Hepatocyte (in vitro differentiated cells): ENCODE measurements at regions not wholly inside any gene's neighbourhood (a gene's known extent, or its start where the extent isn't known, plus 50 kb on each side); places are given as distances from the start of the nearest gene placed in this dataset.

Experiments
- DNase-seq: peaks from one replicate; pipeline ENCODE4 v3.0.0-alpha.2; 2016; ENCODE audit warnings: low spot score
- H2AFZ ChIP-seq: fragments of 200-600 bp; sonication (generic); 2 replicates; pipeline ENCODE4 v1.6.0; 2016; ENCODE audit warnings: antibody characterized with exemption, mild to moderate bottlenecking
- H3K27ac ChIP-seq: fragments of 200-600 bp; sonication (generic); 2 replicates; pipeline ENCODE4 v1.5.1; 2016; ENCODE audit warnings: mild to moderate bottlenecking
- H3K27me3 ChIP-seq: fragments of 200-600 bp; sonication (generic); 2 replicates; pipeline ENCODE4 v1.6.1; 2016
- H3K36me3 ChIP-seq: fragments of 200-600 bp; sonication (generic); replicated peaks from 2 replicates; pipeline ENCODE4 v1.5.1; 2016; ENCODE audit warnings: low read depth; ENCODE audit not compliant: insufficient read depth
- H3K4me1 ChIP-seq: fragments of 200-600 bp; sonication (generic); 2 replicates; pipeline ENCODE4 v1.5.1; 2016; ENCODE audit warnings: mild to moderate bottlenecking, moderate library complexity; ENCODE audit not compliant: insufficient read depth
- H3K4me2 ChIP-seq: fragments of 200-600 bp; sonication (generic); 2 replicates; pipeline ENCODE4 v1.6.0; 2016
- H3K4me3 ChIP-seq: fragments of 200-600 bp; sonication (generic); 2 replicates; pipeline ENCODE4 v1.5.1; 2016; ENCODE audit warnings: mild to moderate bottlenecking
- H3K79me2 ChIP-seq: fragments of 200-600 bp; sonication (generic); 2 replicates; pipeline ENCODE4 v1.6.0; 2017; ENCODE audit warnings: mild to moderate bottlenecking
- H3K9me2 ChIP-seq: fragments of 200-600 bp; sonication (generic); replicated peaks from 2 replicates; pipeline ENCODE4 v1.6.0; 2017; ENCODE audit warnings: mild to moderate bottlenecking; ENCODE audit not compliant: insufficient read depth
- H3K9me3 ChIP-seq: fragments of 200-600 bp; sonication (generic); 2 replicates; pipeline ENCODE4 v1.5.1; 2016; ENCODE audit warnings: low read depth, mild to moderate bottlenecking
- H4K20me1 ChIP-seq: fragments of 200-600 bp; sonication (generic); 2 replicates; pipeline ENCODE4 v1.6.0; 2016; ENCODE audit warnings: mild to moderate bottlenecking; ENCODE audit not compliant: insufficient read depth, poor library complexity, severe bottlenecking
- CTCF ChIP-seq: fragments of 200-600 bp; sonication (generic); IDR thresholded peaks from 2 replicates; pipeline ENCODE4 v1.5.1; 2016; ENCODE audit warnings: antibody characterized with exemption, mild to moderate bottlenecking; ENCODE audit not compliant: poor library complexity
- EZH2 ChIP-seq: fragments of 200-600 bp; sonication (generic); IDR thresholded peaks from 2 replicates; pipeline ENCODE4 v1.6.1; 2016; ENCODE audit warnings: antibody characterized with exemption, mild to moderate bottlenecking, borderline replicate concordance
- EZH2phosphoT487 ChIP-seq: fragments of 200-600 bp; sonication (generic); IDR thresholded peaks from one replicate; pipeline ENCODE4 v1.6.1; 2018; ENCODE audit warnings: antibody characterized with exemption, mild to moderate bottlenecking, low read depth, moderate library complexity; ENCODE audit not compliant: unreplicated experiment, severe bottlenecking
- WGBS: methylation state at CpG from one replicate; pipeline ENCODE4 v1.1.6; 2016; ENCODE audit warnings: low lambda C conversion rate; ENCODE audit errors: missing lambda C conversion rate; 5-methylcytosine and 5-hydroxymethylcytosine counted together

- Histone ChIP-seq H4K20me1 (no peaks in the 10 kb centered on the region), H2AFZ (no peak overlapping the region), H3K9me3 (no peaks in the 10 kb centered on the region), H3K79me2 (no peaks in the 10 kb centered on the region), H3K36me3 (no peaks in the 10 kb centered on the region), H3K4me2 (no peak overlapping the region), H3K27ac (no peak overlapping the region), H3K4me3 (no peak overlapping the region), H3K9me2 (no peaks in the 10 kb centered on the region), H3K4me1 (no peaks in the 10 kb centered on the region), H3K27me3 (no peaks in the 10 kb centered on the region)
- 82% methylated on average over 2 of the region's 2 CpGs for WGBS
- TF ChIP-seq EZH2phosphoT487 (no peak), CTCF (no peak), EZH2 (no peak)
- no peak for DNase-seq
Observed at GRCh38 chr2:152247337-152247695, 71.8 kb upstream of the STAM2 start.

- no peaks in the 10 kb centered on the region for H3K36me3 ChIP-seq
- no peak overlapping the region for H3K27ac ChIP-seq
- TF ChIP-seq EZH2 (no peak), CTCF (no peak), EZH2phosphoT487 (no peak)
- H3K9me2 ChIP-seq = no peaks in the 10 kb centered on the region
- H3K4me2 ChIP-seq = no peak overlapping the region
- no peaks in the 10 kb centered on the region for H4K20me1 ChIP-seq
- H3K9me3 ChIP-seq = no peaks in the 10 kb centered on the region
- no peak overlapping the region for H3K4me3 ChIP-seq
- H2AFZ ChIP-seq = no peak overlapping the region
- H3K27me3 ChIP-seq = peaks cover 7% of the 10 kb centered on the region
- H3K79me2 ChIP-seq = no peaks in the 10 kb centered on the region
- DNase-seq = no peak
- H3K4me1 ChIP-seq = no peaks in the 10 kb centered on the region
- WGBS = 89% methylated on average over 3 of the region's 3 CpGs
Observed at GRCh38 chr2:152250421-152251100, 75.0 kb upstream of the STAM2 start.

- TF ChIP-seq EZH2phosphoT487 (no peak), CTCF (no peak), EZH2 (no peak)
- Histone ChIP-seq H3K27ac (no peak overlapping the region), H3K79me2 (no peaks in the 10 kb centered on the region), H2AFZ (no peak overlapping the region), H4K20me1 (no peaks in the 10 kb centered on the region), H3K9me3 (no peaks in the 10 kb centered on the region), H3K4me3 (no peak overlapping the region), H3K9me2 (no peaks in the 10 kb centered on the region), H3K4me2 (no peak overlapping the region), H3K27me3 (peaks cover 7% of the 10 kb centered on the region), H3K4me1 (no peaks in the 10 kb centered on the region), H3K36me3 (no peaks in the 10 kb centered on the region)
- DNase-seq = no peak
- WGBS = 76% methylated on average over 3 of the region's 3 CpGs
Observed at GRCh38 chr2:152251211-152251610, 75.6 kb upstream of the STAM2 start.
